Caco-2 (cell line): ENCODE measurements at regions not wholly inside any gene's neighbourhood (a gene's known extent, or its start where the extent isn't known, plus 50 kb on each side); places are given as distances from the start of the nearest gene placed in this dataset.
"Not testable (repeated sequence)": the region's sequence is repeated elsewhere in the genome, so short reads cannot be mapped to it uniquely, and the experiment has no call there.

Source experiments
- BruUV-seq: library from RNA; stranded (reverse); fragments of 400-500 nt; replicated peaks from 2 replicates; lab custom pipeline; 2021; lab: Mats Ljungman, UMichigan
- CTCF ChIA-PET: fragments of 300-600 bp; sonication (Branson Sonifier 250); formaldehyde crosslinking; loops from one replicate; lab custom pipeline; 2022; ENCODE audit warnings: antibody characterized with exemption; lab: Charles Lee
- POLR2A ChIA-PET: fragments of 300-600 bp; sonication (Branson Sonifier 250); formaldehyde crosslinking; loops from one replicate; lab custom pipeline; 2022; ENCODE audit warnings: antibody characterized with exemption; lab: Charles Lee
- DNase-seq, 2 experiments: peaks; one replicate each; pipeline versions ENCODE4 v3.0.0 to v3.0.0-alpha.2; 2020 to 2022
- H3K27me3 ChIP-seq: replicated peaks from 2 replicates; pipeline ENCODE4 v1.6.0; 2011; ENCODE audit warnings: low read length; ENCODE audit not compliant: control insufficient read depth, insufficient read depth
- H3K36me3 ChIP-seq: 2 replicates; pipeline ENCODE4 v1.5.1; 2011; ENCODE audit warnings: low read length; ENCODE audit not compliant: control insufficient read depth, insufficient read depth
- H3K4me1 ChIP-seq: fragments of 250-450 bp; sonication (Bioruptor Pico); 2 replicates; pipeline ENCODE4 v1.5.1; 2020; ENCODE audit warnings: mild to moderate bottlenecking
- H3K4me3 ChIP-seq: 2 replicates; pipeline ENCODE4 v1.5.1; 2011; ENCODE audit warnings: low read depth, mild to moderate bottlenecking, control low read depth, low read length
- H3K9me3 ChIP-seq: fragments of 250-450 bp; sonication (Bioruptor Pico); 2 replicates; pipeline ENCODE4 v1.5.1; 2020; ENCODE audit warnings: mild to moderate bottlenecking, moderate library complexity
- H3K27ac Mint-ChIP-seq: one replicate; pipeline ENCODE4 v1.8.0; 2022; ENCODE audit warnings: mixed read lengths; ENCODE audit not compliant: unreplicated experiment
- H3K27me3 Mint-ChIP-seq: one replicate; pipeline ENCODE4 v1.8.0; 2022; ENCODE audit warnings: mixed read lengths; ENCODE audit not compliant: insufficient read depth, unreplicated experiment
- H3K36me3 Mint-ChIP-seq: one replicate; pipeline ENCODE4 v1.8.0; 2022; ENCODE audit warnings: mild to moderate bottlenecking, mixed read lengths; ENCODE audit not compliant: insufficient read depth, unreplicated experiment
- H3K4me1 Mint-ChIP-seq: one replicate; pipeline ENCODE4 v1.8.0; 2022; ENCODE audit warnings: low read depth, mixed read lengths; ENCODE audit not compliant: unreplicated experiment
- H3K4me3 Mint-ChIP-seq: one replicate; pipeline ENCODE4 v1.8.0; 2022; ENCODE audit warnings: mild to moderate bottlenecking, moderate library complexity, mixed read lengths; ENCODE audit not compliant: unreplicated experiment
- H3K9me3 Mint-ChIP-seq: one replicate; pipeline ENCODE4 v1.8.0; 2022; ENCODE audit warnings: mixed read lengths; ENCODE audit not compliant: unreplicated experiment
- intact Hi-C: fragments of 100-400 bp; cut with micrococcal nuclease; formaldehyde crosslinking; loops from one replicate; pipeline ENCODE4 v1.10.0; 2022; ENCODE audit not compliant: unreplicated experiment

DNA sequence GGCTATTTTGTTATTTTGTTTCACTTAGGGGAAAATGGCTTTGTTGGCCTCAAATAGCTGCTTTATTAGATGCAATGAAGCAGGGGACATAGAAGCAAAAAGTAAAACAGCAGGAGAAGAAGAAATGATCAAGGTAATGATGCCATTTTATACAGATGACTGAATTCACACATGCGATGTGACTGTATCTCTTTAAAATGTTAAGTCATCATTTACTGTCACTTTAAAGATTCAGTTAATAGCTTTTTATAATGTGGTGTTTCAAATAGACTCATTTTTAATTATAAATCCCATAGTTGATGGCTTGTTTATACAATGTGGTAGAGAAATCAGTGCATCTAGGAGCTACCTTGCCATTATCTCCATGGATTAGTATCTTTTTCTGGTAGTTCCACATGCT is 863.9 kb upstream of the DEFB115 start:
- DNase-seq, CTCF ChIA-PET, H3K27me3 Mint-ChIP-seq, H3K4me3 ChIP-seq, H3K27me3 ChIP-seq, intact Hi-C loops, H3K4me1 ChIP-seq, H3K4me3 Mint-ChIP-seq, BruUV-seq, POLR2A ChIA-PET, H3K9me3 ChIP-seq, H3K4me1 Mint-ChIP-seq, H3K9me3 Mint-ChIP-seq, H3K27ac Mint-ChIP-seq, H3K36me3 ChIP-seq: not testable (repeated sequence)
- H3K36me3 Mint-ChIP-seq, result peaks cover 21% of the 10 kb centered on the region

- Mint-ChIP-seq H3K36me3 (peaks cover 27% of the 10 kb centered on the region), H3K9me3 (peaks cover 14% of the 10 kb centered on the region)
- H3K36me3 ChIP-seq, H3K9me3 ChIP-seq, H3K27ac Mint-ChIP-seq, H3K4me3 ChIP-seq, H3K4me3 Mint-ChIP-seq, H3K4me1 ChIP-seq, CTCF ChIA-PET, H3K27me3 Mint-ChIP-seq, BruUV-seq, DNase-seq, intact Hi-C loops, H3K4me1 Mint-ChIP-seq, H3K27me3 ChIP-seq: not testable (repeated sequence)
- POLR2A ChIA-PET, result interaction anchor here (0.6 kb wide), 1 partner anchor 20 kb away, joined by 3 read pairs; no protein-coding TSS in a partner anchor
Observed at GRCh38 chr20:30397111-30397510, 860.4 kb upstream of the DEFB115 start.

DNA sequence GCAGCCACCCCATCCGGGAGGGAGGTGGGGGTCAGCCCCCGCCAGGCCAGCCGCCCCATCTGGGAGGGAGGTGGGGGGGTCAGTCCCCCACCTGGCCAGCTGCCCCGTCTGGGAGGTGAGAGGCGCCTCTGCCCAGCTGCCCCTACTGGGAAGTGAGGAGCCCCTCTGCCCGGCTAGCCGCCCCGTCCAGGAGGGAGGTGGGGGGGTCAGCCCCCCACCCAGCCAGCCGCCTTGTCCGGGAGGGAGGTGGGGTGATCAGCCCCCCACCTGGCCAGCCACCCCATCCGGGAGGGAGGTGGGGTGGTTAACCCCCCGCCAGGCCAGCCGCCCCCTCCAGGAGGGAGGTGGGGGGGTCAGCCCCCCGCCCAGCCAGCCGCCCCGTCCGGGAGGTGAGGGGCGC is 852.4 kb upstream of the DEFB115 start:
- H3K4me3 ChIP-seq, BruUV-seq, intact Hi-C loops, H3K4me1 Mint-ChIP-seq, H3K4me3 Mint-ChIP-seq, H3K27me3 Mint-ChIP-seq, DNase-seq, CTCF ChIA-PET, H3K36me3 ChIP-seq, H3K27ac Mint-ChIP-seq, POLR2A ChIA-PET, H3K27me3 ChIP-seq, H3K4me1 ChIP-seq: not testable (repeated sequence)
- H3K9me3 Mint-ChIP-seq, result peaks cover 46% of the 10 kb centered on the region
- peaks cover 37% of the 10 kb centered on the region for H3K36me3 Mint-ChIP-seq
- H3K9me3 ChIP-seq, result peaks cover 14% of the 10 kb centered on the region; the same call in 1 of the 2 replicates

DNA sequence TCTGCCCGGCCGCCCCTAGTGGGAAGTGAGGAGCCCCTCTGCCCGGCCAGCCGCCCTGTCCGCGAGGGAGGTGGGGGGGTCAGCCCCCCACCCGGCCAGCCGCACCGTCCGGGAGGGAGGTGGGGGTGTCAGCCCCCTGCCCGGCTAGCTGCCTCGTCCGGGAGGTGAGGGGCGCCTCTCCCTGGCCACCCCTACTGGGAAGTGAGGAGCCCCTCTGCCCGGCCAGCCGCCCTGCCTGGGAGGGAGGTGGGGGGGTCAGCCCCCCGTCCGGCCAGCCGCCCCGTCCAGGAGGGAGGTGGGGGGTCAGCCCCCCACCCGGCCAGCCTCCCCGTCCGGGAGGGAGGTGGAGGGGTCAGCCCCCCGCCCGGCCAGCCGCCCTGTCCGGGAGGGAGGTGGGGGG is 851.9 kb upstream of the DEFB115 start:
- H3K27me3 ChIP-seq, H3K4me3 ChIP-seq, H3K27me3 Mint-ChIP-seq, intact Hi-C loops, H3K4me1 Mint-ChIP-seq, DNase-seq, H3K36me3 ChIP-seq, H3K27ac Mint-ChIP-seq, POLR2A ChIA-PET, CTCF ChIA-PET, H3K4me3 Mint-ChIP-seq, BruUV-seq, H3K4me1 ChIP-seq: not testable (repeated sequence)
- Mint-ChIP-seq H3K36me3 (peaks cover 37% of the 10 kb centered on the region), H3K9me3 (peaks cover 46% of the 10 kb centered on the region)
- H3K9me3 ChIP-seq, result peaks cover 14% of the 10 kb centered on the region; the same call in 1 of the 2 replicates

- H3K27me3 ChIP-seq, POLR2A ChIA-PET, H3K4me1 ChIP-seq, intact Hi-C loops, H3K27ac Mint-ChIP-seq, BruUV-seq, H3K27me3 Mint-ChIP-seq, H3K4me1 Mint-ChIP-seq, H3K36me3 ChIP-seq, DNase-seq, H3K4me3 ChIP-seq, CTCF ChIA-PET, H3K4me3 Mint-ChIP-seq: not testable (repeated sequence)
- Mint-ChIP-seq H3K36me3 (peaks cover 32% of the 10 kb centered on the region), H3K9me3 (peaks cover 46% of the 10 kb centered on the region)
- H3K9me3 ChIP-seq, result peaks cover 14% of the 10 kb centered on the region; the same call in 1 of the 2 replicates
Observed at GRCh38 chr20:30406370-30406769, 851.1 kb upstream of the DEFB115 start.
